ENCODE measurements at regions not wholly inside any gene's neighbourhood (a gene's known extent, or its start where the extent isn't known, plus 50 kb on each side); places are given as distances from the start of the nearest gene placed in this dataset.

- H3K27me3 ChIP-seq (replicated peaks; ENCODE audit: control insufficient read depth, insufficient read depth, low read length): no peaks in the 10 kb centered on the region
- DNase-seq (ENCODE audit: extremely low read depth, insufficient read length): no peak
Observed at GRCh38 chr12:90368081-90368480, 586.9 kb downstream of the CCER1 start.

GRCh38 chr12:90366286-90366685 lies 588.7 kb downstream of the CCER1 start:
- DNase-seq (ENCODE audit: extremely low read depth, insufficient read length): no peak
- Histone ChIP-seq H3K4me3 (replicated peaks; ENCODE audit: low read depth, low read length) (no peak overlapping the region), H3K27me3 (replicated peaks; ENCODE audit: control insufficient read depth, insufficient read depth, low read length) (no peaks in the 10 kb centered on the region), H3K36me3 (ENCODE audit: control insufficient read depth, insufficient read depth, low read length) (no peaks in the 10 kb centered on the region)
- TF ChIP-seq CTCF (IDR thresholded peaks at IDR 0.05; ENCODE audit: insufficient read depth, low read length, poor library complexity, severe bottlenecking): no peak

More at GRCh38 chr12:90368081-90368480, 586.9 kb downstream of the CCER1 start:
- H3K4me3 ChIP-seq (replicated peaks; ENCODE audit: low read depth, low read length): no peak overlapping the region
- TF ChIP-seq CTCF (IDR thresholded peaks at IDR 0.05; ENCODE audit: insufficient read depth, low read length, poor library complexity, severe bottlenecking): no peak
- no peaks in the 10 kb centered on the region for H3K36me3 ChIP-seq (ENCODE audit: control insufficient read depth, insufficient read depth, low read length)

DNA sequence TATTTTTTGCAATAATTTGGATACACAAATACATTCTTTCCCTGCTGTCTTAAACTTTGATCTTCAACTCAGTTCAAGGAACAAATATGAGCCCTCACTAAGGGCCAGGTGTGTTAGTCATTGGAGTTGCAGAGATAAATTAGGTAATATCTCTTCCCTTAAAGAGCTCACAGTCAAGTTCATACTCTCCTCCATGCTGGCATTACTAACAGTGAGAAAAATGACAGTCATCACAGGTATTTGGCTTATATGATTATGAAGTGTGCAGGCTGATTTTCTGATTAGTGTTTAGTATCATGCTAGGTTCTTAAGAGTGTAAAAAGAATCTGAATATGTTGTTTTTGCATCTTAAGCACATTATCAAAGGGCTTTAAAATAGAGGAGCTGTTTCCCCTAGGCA lies 594.7 kb downstream of the CCER1 start:
- no peak overlapping the region for H3K4me3 ChIP-seq (replicated peaks; ENCODE audit: low read depth, low read length)
- DNase-seq (ENCODE audit: extremely low read depth, insufficient read length): no peak
- H3K27me3 ChIP-seq (replicated peaks; ENCODE audit: control insufficient read depth, insufficient read depth, low read length): no peaks in the 10 kb centered on the region
- no peak for TF ChIP-seq CTCF (IDR thresholded peaks at IDR 0.05; ENCODE audit: insufficient read depth, low read length, poor library complexity, severe bottlenecking)
- no peaks in the 10 kb centered on the region for H3K36me3 ChIP-seq (ENCODE audit: control insufficient read depth, insufficient read depth, low read length)

- no peak for DNase-seq (ENCODE audit: extremely low read depth, insufficient read length)
- no peak overlapping the region for H3K4me3 ChIP-seq (replicated peaks; ENCODE audit: low read depth, low read length)
- H3K36me3 ChIP-seq (ENCODE audit: control insufficient read depth, insufficient read depth, low read length): no peaks in the 10 kb centered on the region
- no peaks in the 10 kb centered on the region for H3K27me3 ChIP-seq (replicated peaks; ENCODE audit: control insufficient read depth, insufficient read depth, low read length)
- no peak for TF ChIP-seq CTCF (IDR thresholded peaks at IDR 0.05; ENCODE audit: insufficient read depth, low read length, poor library complexity, severe bottlenecking)
Observed at GRCh38 chr12:90355711-90356355, 599.1 kb downstream of the CCER1 start.

DNA sequence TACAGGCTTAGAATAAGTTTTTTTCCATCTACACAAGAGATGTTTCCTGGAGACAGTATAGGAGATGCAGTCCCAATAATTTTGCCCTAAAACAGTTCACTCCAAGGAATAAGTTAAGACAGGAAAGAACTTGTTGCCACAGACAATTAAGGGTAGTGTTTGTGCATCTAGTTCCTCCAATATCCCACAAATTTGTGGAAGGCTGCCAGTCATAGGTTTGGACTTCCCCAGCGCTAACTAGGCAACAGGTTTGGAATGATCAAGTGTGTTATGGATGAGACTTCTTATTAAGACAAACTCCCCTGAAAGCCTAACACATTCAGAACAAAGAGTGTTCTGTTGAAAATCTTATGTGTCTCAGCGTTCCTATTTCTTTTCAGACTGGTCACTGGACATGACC lies 611.0 kb downstream of the CCER1 start:
- no peak for TF ChIP-seq CTCF (IDR thresholded peaks at IDR 0.05; ENCODE audit: insufficient read depth, low read length, poor library complexity, severe bottlenecking)
- no peak for DNase-seq (ENCODE audit: extremely low read depth, insufficient read length)
- Histone ChIP-seq H3K4me3 (replicated peaks; ENCODE audit: low read depth, low read length) (no peak overlapping the region), H3K36me3 (ENCODE audit: control insufficient read depth, insufficient read depth, low read length) (no peaks in the 10 kb centered on the region), H3K27me3 (replicated peaks; ENCODE audit: control insufficient read depth, insufficient read depth, low read length) (no peaks in the 10 kb centered on the region)

DNA sequence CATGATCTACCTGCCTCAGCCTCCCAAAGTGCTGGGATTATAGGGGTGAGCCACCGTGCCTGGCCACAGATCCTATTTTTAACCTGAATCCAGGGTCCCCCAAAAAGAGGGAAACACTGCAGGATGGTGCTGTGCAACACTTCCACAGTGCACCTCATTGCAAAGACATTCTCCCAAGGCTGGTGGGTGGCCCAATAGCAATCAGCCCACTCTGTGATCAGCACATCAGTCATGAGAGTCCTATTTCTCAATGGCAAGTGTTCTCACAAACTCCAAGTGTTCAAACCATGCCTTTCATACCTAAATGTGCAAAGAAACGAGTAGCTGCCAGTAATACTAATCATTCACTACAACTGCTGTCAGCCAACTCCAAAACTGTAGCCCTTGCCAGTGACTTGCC lies 612.9 kb downstream of the CCER1 start:
- no peak overlapping the region for H3K4me3 ChIP-seq (replicated peaks; ENCODE audit: low read depth, low read length)
- DNase-seq (ENCODE audit: extremely low read depth, insufficient read length): no peak
- TF ChIP-seq CTCF (IDR thresholded peaks at IDR 0.05; ENCODE audit: insufficient read depth, low read length, poor library complexity, severe bottlenecking): no peak
- H3K27me3 ChIP-seq (replicated peaks; ENCODE audit: control insufficient read depth, insufficient read depth, low read length): no peaks in the 10 kb centered on the region
- no peaks in the 10 kb centered on the region for H3K36me3 ChIP-seq (ENCODE audit: control insufficient read depth, insufficient read depth, low read length)
